GM19438 (cell line): ENCODE measurements at regions not wholly inside any gene's neighbourhood (a gene's known extent, or its start where the extent isn't known, plus 50 kb on each side); places are given as distances from the start of the nearest gene placed in this dataset.
"Not testable (repeated sequence)": the region's sequence is repeated elsewhere in the genome, so short reads cannot be mapped to it uniquely, and the experiment has no call there.

Experiments used
- ATAC-seq: cut with Tn5 transposase; IDR thresholded peaks from one replicate; pipeline ENCODE4 v1.9.1; 2021; ENCODE audit warnings: low read depth; ENCODE audit not compliant: unreplicated experiment

DNA sequence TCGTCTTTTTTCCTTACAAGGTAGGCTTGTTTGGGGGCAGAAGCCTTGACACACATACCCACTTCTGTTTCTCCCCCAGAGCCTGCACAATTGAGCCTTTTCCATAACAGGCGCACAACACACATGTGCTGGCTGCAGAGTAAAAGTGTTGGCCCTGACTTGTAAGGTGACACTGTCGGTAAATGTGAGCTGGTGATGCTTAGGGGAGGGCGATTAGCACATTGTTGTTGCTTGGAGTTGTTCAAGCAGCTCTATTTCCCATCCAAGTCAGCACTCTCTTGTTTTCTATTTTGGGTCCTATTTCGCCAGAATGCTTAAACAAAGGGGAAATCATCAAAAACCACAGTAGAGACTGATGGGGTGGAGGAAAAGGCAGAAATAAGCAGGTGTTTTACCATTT, 51.9 kb upstream of the PTPRJ start:
- no peak for ATAC-seq

DNA sequence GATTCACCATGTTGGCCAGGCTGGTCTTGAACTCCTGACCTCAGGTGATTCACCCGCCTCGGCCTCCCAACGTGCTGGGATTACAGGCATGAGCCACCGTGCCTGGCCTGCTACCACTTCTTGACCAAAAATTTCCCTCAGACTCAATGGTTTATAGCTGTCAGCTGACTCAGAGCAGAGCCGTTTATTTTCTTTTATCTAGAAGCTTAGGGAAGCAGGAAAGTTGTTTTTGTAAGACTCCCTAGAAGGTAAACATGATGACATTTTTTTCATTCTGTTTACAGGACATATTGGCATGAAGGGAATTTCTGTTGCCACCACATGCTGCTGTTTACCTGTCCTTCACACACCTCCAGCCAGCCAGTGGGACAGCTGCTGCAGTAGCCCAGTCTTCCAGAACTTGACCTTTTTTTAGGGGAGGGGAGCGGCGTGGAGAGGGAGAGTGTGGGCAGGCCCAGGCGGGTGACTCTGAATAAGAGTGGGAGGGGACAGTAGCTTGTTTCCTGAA, 56.1 kb upstream of the PTPRJ start:
- ATAC-seq = no peak

DNA sequence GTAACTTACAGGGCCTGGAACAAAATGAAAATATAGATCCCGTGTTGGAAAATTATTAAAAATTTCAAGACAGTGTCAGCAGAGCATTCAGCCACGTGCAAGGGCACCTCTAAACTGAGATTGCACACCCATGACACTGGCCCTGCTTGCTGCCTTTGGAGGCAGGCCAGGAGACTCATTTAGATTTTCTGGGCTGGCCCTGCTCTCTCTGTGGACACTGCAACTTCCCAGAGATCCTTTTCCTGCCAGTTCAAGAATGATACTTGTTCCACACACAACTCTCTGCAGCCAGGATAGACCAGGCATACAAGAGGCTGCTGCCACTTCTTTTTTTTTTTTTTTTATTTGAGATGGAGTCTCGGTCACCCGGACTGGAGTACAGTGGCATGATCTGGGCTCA, 56.7 kb upstream of the PTPRJ start:
- no peak for ATAC-seq

DNA sequence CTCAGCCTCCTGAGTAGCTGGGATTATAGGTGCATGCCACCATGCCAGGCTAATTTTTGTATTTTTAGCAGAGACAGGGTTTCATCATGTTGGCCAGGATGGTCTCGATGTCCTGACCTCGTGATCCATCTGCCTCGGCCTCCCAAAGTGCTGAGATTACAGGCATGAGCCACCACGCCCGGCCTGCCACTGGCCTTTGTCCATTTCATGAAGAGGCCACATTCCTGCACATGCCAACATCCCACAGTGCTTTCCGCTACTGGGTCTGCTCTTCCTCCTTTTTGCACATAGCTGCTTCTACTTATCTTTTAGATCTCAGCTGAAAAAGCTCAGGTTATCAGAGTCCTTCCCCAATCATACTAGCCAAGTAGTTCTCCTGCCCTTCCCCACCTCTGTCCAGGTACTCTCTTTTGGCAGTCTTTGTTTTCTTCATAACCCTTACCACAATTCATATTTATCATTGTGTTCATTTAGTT, 59.2 kb upstream of the PTPRJ start:
- not testable (repeated sequence) for ATAC-seq

DNA sequence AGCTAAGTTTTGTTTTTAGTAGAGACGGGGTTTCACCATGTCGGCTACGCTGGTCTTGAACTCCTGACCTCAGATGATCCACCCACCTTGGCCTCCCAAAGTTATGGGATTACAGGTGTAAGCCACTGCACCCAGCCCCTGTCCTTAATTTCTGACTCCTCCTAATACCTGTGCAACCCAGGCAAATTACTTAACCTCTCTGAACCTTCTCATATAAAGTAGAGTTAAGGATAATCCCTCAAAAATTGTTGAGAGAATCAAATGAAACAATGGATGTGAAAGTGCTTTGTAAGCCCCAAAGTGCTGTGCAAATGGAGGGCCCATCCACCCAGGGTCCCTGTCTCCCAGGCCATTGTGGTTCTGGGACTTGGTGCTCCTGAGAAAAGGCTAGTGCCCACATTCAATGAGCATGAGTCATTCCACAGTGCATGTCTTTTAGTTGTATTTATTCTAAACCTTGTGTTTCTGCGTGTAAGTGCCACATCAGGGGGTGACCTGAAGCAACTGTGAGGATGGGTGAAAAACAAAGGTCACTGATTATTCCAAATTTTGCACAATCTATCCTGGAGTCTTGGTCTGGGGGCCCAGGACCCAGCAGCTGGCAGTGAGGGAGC, 61.4 kb upstream of the PTPRJ start:
- ATAC-seq = no peak

DNA sequence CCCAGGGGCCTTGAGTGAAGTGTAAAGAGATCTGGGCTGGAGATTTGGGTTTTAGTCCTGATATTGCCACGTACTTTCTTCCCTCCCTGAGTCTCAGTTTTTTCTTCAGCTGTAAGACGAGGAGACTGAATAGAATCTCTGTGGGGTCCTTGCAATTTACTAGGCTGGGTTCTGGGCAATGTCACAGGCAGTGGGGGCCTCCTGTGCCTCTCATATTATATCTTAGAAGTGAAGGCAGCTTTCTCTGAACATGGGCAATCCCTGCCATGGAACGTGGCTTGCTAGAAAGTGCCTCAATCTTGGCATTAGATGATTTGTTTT, 62.0 kb upstream of the PTPRJ start:
- ATAC-seq = no peak

DNA sequence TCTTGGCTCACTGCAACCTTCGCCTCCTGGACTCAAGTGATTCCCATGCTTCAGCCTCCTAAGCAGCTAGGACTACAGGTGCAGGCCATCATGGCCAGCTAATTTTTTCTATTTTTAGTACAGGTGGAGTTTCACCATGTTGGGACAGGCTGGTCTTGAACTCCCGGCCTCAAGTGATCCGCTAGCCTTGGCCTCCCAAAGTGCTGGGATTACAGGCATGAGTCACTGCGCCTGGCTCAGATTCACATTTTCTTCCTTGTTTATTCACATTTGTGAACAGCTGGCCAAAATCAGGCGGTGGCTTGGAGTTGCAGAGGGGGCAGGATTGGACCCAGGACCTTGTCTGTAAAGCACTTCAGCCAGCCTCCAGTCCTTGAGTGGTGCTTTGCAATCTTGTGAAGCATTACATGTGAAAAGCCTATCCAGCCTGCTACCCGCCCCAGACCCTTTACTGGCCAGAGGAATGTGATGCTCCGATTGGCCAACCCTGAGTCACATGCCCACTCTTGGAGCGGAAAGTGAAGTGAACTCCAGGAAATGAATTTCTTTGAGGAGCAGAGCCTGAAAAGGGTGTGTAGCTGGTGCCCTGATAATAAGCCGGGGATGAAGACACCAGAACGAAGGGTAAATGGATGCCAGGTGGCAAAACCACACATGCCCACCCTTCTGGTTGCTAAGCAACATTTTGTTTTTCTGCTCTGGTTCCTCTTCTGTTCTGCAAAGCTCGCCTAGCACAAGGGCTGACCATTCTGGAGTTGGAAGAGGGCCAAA, 62.6 kb upstream of the PTPRJ start:
- no peak for ATAC-seq

DNA sequence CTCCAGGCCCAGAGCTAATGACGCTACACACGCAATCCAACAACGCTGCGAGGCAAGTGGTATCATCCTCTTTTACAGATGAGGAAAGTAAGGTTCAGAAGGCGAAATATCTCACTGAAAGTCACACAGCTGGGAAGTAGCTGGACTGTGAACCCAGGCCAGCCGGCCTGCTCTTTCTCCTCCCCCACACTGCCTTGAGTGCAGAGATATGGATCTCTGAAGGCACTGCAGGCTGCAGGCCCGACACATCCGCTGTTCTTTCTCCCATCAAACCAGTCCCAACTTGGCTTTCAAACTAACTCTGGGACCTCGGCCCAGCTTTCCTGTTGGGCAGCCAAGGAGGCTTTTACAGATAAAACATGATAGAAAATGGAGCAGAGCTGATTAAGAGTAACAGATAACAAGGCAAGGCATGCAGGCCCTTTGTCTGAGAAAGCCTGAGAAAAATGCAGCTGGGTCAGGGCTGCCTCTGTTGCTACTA, 64.0 kb upstream of the PTPRJ start:
- no peak for ATAC-seq

DNA sequence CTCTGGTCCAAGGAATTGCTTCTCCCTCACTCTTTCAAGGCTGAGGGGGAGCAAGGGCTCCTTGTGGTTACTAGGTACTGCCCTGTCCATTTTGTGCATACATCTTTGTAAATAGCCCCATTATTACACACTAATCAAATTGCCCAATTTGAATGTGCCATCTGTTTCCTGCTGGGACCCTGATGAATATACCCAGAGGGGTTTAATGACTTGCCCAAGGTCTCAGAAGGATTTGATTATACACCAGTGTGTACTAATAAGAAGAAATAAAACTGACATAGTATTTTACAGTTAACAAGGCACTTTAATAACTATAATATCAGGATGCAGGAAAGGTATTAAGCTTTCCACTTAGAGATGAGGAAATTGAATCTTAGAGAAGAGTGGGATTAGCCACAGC, 64.6 kb upstream of the PTPRJ start:
- no peak for ATAC-seq

DNA sequence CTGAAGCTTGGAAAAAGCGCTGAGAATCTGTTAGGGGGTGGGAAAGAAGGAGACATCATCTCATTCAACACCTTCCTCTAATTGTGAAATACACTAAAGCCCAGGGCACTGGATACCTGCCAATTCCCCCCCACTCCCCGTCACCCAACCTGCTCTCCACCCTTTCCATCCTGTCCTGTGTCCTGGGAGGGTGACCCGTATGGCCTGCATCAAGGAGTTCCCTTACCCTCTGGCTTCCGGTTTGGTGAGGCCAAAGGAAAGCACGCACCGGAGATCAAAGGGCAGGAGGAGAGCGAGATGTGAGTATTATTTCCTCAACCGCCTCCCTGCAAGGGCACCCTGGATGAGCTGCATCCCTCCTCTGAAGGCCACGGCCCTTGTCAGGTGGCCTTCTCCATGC, 65.0 kb upstream of the PTPRJ start:
- no peak for ATAC-seq

DNA sequence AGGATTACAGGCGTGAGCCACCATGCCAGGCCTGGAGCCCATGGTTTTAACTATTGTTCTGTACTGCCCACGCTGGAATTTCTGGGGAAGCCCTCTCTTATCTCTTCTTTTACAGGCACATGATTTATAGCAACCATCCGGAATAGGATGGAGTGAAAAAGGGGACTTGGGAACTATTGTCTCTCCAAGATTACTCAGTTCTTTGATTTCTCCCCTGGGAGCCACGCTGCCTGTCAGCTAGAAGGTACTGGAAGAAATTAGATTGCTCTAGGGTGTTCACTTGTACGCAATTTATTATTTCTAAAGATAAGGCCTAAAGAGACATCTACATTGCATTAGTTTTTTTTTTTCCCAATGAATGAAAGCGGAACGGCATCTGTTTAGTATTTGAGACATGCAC, 65.6 kb upstream of the PTPRJ start:
- no peak for ATAC-seq

DNA sequence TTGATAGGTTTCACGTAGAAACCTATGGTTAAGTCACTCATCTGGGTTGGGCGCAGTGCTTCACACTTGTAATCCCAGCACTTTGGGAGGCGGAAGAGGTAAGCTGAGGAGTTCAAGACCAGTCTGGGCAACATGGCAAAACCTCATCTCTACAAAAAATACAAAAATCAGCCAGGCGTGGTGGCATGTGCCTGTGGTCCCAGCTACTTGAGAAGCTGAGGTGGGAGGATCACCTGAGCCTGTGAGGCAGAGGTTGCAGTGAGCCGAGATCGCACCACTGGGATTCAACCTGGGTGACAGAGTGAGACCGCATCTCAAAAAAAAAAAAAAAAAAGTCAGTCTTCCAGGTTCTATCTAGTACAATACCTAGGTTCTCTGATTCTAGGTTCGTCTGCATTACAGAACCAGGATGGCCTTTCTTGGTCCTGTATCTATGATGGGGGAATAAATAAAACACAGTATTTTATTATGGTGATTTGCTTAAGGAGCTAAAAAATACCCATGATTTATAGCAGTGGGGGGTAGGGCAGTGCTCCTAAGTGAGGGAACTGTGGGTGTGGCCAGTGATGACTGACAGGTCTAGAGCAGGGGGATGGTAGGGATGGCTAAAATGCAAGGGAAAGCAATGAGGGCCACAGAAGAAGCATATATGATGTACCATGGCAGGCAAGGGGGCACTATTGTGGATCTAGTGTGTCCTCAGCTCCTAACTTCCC, 65.5 kb upstream of the NUP160 start:
- ATAC-seq = no peak

DNA sequence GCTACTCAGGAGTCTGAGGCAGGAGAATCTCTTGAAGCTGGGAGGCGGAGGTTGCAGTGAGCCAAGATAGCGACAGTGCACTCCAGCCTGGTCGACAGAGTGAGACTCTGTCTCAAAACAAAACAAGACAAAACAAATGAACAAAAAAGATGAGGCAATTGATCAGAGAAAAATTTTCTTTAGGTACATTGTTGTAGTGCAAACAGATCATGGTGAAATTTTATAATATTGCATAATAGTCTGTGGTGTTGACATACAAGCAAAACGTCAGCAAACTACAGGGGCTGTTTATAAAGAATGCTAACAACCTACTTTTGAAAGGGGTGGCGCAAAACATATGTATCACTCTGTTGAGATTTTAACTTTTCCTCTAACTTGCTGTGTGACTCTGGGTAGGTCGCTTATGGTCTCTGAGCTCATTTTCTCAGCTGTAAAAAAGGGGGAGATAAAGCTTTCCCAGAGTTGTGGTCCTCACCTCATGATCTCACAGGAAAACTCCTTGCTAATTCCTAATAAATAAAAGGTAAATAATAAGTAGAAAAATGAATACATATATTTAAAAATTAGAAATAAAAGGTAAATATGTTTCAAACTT, 64.8 kb upstream of the NUP160 start:
- no peak for ATAC-seq

DNA sequence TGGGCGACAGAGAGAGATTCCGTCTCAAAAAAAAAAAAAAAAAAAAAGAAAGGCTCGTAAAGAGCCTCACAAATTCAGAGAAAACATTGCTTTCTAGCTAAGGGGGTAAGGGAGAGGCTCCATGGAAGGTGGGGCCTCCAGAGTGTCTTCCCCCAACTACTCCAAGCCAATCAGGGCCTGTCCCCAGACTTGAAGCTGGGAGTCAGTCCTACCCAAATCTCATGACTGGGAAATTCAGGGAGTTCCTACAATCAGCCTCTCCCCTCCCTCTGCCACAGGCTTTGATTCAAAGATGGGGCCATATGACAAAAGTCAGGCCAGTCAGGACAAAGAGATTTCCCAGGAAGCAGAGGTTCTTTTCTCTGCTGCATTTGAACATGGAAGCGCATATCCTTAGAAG, 63.0 kb upstream of the NUP160 start:
- no peak for ATAC-seq

DNA sequence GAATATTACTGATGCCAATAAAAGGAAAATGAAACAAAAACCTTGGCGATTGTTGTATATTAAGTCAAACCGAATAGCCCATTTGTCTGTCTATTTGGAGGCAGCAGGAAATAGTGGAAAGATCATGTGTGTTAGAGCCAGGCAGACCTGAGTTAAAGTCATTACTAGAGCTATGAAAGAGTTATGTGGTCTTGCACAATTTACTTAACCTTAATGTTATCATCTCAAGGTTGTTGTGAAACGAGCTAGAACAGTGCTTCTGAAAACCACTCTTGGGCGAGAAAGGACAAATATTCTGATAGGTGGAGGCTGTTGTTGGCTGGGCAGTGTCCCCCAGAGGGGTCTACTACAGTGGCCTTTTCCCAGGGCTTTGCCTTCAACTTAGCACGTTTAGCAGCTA, 60.0 kb upstream of the NUP160 start:
- ATAC-seq = no peak

DNA sequence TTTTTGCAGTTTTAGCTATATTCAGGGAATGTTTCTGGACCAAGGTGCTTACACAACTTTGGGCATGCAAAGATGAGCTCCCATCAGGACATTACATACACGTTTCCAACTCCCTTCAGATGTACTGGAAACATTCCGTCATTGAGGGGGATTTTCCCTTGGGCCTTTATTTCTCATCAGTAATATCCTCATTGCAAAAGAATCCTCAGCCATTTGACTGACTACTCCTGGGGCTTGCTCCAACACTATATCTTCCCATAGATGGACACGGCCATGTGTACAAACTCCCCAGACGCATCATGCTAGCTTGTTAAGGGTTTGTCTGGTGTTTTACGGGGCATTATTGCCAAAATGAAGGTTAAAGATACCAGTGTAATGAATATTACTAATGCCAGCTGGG, 59.3 kb upstream of the NUP160 start:
- ATAC-seq = no peak

DNA sequence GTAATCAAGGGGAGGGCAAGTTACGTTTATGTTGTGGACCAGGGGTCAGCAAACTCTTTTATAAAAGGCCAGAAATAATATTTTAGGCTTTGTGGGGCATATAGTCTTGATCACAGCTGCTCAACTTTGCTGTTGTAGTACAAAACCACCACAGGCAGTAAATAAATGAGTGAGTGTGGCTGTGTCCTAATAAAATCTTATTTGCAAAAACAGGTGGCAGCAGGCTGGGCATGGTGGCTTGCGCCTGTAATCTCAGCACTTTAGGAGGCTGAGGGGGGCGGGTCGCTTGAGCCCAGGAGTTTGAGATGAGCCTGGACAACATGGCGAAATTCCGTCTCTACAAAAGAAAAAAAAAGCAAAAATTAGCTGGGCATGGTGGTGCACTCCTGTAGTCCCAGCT, 57.9 kb upstream of the NUP160 start:
- ATAC-seq = no peak

DNA sequence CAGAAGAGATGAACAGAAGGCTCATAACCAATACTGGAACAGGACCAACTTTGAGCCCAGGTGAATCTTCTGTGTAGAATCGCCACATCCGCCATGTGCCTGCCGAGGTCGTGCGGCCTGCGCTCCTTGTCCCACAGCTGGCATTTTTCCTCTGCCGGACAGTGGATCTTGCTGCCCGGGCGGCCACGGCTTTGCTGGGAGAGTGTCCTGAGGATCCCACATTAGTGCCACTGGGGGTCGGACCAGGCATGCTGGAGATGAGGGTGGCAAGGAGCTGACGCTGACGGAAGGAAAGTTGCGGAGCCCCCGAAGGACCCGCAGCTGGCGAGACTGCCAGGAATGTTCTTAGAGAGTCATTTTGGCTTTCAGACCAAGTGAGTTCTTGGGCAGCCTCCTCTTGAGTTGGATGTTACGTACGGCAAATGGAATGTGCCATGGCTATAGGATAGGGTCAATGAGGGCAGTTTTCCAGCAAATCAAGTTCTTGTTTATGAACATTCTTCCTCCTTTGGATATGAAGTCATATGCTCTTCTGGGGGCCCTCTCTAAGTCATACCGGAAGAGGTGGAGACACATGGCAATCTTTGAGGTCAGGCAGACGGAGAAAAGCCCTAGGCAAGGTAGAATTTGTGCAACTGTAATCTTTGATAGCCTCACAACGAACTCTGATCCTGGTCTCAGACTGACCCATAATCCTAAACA, 57.4 kb upstream of the NUP160 start:
- ATAC-seq = no peak

DNA sequence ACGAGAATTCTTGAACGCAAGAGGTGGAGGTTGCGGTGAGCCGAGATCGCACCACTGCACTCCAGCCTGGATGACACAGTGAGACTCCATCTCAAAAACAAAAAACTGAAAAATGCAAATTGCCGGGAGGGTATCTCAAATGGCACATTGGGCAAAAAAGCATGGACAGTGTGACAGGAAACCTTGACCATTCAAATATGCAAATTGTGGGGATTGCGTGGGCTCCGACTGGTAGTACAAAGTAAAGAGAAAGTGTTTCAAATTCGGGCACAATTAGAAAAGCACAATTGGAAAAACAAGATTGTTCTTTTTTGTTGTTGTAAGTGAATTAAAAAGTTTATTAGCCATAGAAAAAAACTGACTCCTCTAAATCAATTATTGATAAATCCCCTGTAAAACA, 56.7 kb upstream of the NUP160 start:
- no peak for ATAC-seq

DNA sequence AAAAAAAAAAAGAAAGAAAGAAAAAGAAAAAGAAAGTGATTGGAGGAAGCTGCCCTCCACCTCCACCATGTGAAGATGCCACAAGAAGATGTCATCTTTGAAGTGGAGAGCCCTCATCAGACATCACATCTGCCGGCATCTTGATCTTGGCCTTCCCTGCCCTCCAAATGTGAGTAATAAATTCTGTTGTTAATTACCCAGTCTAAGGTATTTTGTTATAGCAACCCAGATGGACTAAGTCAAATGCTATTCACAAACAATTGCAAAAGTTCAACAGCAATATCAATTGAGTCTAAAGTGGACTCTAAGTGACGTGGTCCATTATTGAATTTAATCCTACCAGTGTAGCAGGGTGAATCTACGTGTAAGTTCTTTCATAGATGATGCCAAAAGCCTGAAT, 55.9 kb upstream of the NUP160 start:
- no peak for ATAC-seq

DNA sequence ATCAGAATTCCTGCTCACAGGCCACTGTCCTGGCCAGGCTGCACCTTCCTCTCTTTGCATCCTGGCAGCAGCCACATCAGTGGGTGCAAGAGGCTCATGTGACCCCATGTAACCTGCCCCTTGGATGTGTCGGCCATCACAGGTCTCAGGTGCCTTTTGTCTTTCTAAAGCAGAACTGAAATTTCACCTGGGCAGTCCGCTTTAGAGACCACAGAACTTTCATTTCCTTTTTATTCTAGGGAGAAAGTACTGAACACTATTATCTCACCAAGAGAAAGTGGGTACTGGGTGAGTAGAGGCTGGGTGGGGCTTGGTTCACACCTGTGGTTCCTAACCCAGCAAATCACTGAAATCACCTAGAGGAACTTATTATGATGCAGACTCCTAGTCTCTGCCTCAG, 51.7 kb upstream of the NUP160 start:
- peak; percentile 98 for ATAC-seq
